ENCODE measurements at regions not wholly inside any gene's neighbourhood (a gene's known extent, or its start where the extent isn't known, plus 50 kb on each side); places are given as distances from the start of the nearest gene placed in this dataset.
"Not testable (repeated sequence)": the region's sequence is repeated elsewhere in the genome, so short reads cannot be mapped to it uniquely, and the experiment has no call there.

DNA sequence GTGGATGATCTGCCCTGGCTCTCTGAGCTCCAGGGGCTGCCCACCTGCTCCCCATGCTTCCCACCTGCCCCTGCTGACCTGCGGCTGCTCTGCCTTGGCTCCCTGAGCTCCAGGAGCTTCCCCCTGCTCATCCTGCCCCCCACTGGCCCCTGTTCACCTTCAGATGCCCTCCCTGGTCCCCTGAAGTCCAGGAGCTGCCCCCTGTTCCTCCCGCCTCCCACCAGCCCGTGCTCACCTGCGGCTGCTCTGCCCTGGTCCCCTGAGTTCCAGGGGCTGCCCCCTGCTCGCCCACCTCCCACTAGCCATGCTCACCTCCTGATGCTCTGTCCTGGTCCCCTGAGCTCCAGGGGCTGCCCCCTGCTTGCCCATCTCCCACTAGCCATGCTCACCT is 219.7 kb downstream of the TMEM121 start:
- H3K9me3 ChIP-seq (ENCODE audit: low read depth, low read length, poor library complexity, severe bottlenecking) = no peaks in the 10 kb centered on the region
- H3K4me3 ChIP-seq (ENCODE audit: low read depth, low read length, poor library complexity, severe bottlenecking) = no peak overlapping the region
- DNase-seq (ENCODE audit: low spot score) = no peak
- no peaks in the 10 kb centered on the region for H3K27me3 ChIP-seq (replicated peaks; ENCODE audit: insufficient read depth, low read depth, low read length, poor library complexity)
- CTCF ChIA-PET = interaction anchor here (0.5 kb wide), 1 partner anchor 23 kb away, joined by 3 read pairs; no protein-coding TSS in a partner anchor
- H3K36me3 ChIP-seq (ENCODE audit: insufficient read depth, low read length, poor library complexity, severe bottlenecking) = no peaks in the 10 kb centered on the region
- intact Hi-C loops (cut with micrococcal nuclease; ENCODE audit: unreplicated experiment) = no loop called here
- POLR2A ChIA-PET (ENCODE audit: low non-redundant PET) = no interaction called here
- no peaks in the 10 kb centered on the region for H3K4me1 ChIP-seq (ENCODE audit: insufficient read depth, low read length, poor library complexity, severe bottlenecking)
- no TSS peak for BruUV-seq (replicated peaks)
- H3K27ac ChIP-seq (ENCODE audit: low read depth, low read length, poor library complexity, severe bottlenecking) = no peak overlapping the region
- no peak for TF ChIP-seq EZH2 (IDR thresholded peaks at IDR 0.05; ENCODE audit: borderline replicate concordance, low read depth, low read length, poor library complexity, severe bottlenecking)
- TF ChIP-seq, protein P1, sequence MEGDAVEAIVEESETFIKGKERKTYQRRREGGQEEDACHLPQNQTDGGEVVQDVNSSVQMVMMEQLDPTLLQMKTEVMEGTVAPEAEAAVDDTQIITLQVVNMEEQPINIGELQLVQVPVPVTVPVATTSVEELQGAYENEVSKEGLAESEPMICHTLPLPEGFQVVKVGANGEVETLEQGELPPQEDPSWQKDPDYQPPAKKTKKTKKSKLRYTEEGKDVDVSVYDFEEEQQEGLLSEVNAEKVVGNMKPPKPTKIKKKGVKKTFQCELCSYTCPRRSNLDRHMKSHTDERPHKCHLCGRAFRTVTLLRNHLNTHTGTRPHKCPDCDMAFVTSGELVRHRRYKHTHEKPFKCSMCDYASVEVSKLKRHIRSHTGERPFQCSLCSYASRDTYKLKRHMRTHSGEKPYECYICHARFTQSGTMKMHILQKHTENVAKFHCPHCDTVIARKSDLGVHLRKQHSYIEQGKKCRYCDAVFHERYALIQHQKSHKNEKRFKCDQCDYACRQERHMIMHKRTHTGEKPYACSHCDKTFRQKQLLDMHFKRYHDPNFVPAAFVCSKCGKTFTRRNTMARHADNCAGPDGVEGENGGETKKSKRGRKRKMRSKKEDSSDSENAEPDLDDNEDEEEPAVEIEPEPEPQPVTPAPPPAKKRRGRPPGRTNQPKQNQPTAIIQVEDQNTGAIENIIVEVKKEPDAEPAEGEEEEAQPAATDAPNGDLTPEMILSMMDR (conservative IDR thresholded peaks at IDR 0.05; ENCODE audit: low read depth, low read length) = no peak

DNA sequence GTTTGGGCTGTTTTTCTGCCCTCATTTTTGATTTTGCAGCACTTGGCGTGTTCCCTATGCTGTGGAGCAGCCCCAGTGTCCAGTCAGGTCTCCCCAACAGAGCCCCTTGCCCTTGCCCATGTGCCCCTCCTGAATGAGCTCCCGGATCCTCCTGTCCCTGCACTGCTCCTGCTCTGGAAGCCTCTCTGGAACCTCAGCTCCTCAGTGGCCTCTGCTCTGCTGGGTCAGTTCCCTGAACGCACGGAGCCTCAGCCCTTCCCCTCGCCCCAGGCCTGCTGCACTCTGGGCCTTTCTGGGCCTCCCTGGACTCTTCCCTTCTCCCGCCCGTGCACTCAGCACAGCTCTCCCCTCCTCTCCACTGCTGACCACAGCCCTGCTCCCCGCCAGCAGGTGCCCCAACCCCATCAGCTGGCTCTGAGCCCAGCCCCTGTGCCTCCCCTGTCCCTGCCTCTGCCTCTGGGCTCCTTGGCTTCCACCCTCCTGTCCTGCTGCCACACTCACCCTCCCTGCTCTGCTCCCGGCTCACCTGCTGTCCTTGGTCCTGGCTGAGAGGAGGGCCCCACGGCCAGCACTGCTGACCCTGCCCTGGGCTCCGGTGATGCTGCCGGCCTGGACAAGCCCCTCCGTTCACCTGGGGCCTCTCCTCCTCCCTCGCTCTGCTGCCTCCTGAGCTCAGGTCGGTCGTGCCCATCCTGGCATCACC is 220.6 kb downstream of the TMEM121 start:
- H3K9me3 ChIP-seq (ENCODE audit: low read depth, low read length, poor library complexity, severe bottlenecking); CTCF ChIA-PET; DNase-seq (ENCODE audit: low spot score); H3K27ac ChIP-seq (ENCODE audit: low read depth, low read length, poor library complexity, severe bottlenecking); H3K36me3 ChIP-seq (ENCODE audit: insufficient read depth, low read length, poor library complexity, severe bottlenecking); H3K4me3 ChIP-seq (ENCODE audit: low read depth, low read length, poor library complexity, severe bottlenecking); BruUV-seq (replicated peaks); POLR2A ChIA-PET (ENCODE audit: low non-redundant PET); H3K27me3 ChIP-seq (replicated peaks; ENCODE audit: insufficient read depth, low read depth, low read length, poor library complexity); intact Hi-C loops (cut with micrococcal nuclease; ENCODE audit: unreplicated experiment); H3K4me1 ChIP-seq (ENCODE audit: insufficient read depth, low read length, poor library complexity, severe bottlenecking): not testable (repeated sequence)

DNA sequence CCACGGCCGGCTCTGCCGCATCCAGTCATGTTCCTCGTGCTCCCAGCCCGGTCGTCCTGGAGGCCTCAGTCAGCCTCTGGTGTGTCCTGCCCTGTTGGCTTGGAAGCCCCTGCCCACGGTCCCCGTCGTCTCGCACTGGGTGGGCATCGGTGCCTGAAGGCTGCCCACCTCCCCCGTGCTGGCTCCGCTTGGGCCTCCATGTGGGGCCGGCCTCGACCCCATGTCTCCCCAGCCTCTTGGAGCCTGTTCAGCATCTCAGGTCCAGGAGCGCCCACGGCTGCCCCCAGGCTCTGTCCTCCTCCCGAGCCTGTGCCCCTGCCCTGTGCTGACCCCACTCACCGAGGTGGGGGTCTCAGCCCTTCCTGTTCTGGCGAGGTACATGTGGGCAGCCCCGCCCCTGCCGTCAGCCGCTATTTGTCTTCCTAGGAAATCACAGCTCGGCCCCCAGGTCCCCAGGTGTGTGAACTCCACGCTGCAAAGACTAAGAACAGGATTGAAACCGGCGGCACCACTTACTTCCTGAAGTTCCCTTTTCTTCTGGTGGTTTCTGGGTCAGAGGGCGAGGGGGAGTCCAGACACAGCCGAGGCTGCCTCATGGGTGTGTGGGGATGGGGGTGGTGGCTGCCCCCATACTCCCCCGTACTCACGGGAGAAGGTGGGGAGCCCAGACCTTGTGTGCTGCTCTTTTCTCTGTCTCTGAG is 221.3 kb downstream of the TMEM121 start:
- H3K27me3 ChIP-seq (replicated peaks; ENCODE audit: insufficient read depth, low read depth, low read length, poor library complexity); H3K36me3 ChIP-seq (ENCODE audit: insufficient read depth, low read length, poor library complexity, severe bottlenecking); intact Hi-C loops (cut with micrococcal nuclease; ENCODE audit: unreplicated experiment); BruUV-seq (replicated peaks); DNase-seq (ENCODE audit: low spot score); H3K4me1 ChIP-seq (ENCODE audit: insufficient read depth, low read length, poor library complexity, severe bottlenecking); CTCF ChIA-PET; H3K4me3 ChIP-seq (ENCODE audit: low read depth, low read length, poor library complexity, severe bottlenecking); H3K27ac ChIP-seq (ENCODE audit: low read depth, low read length, poor library complexity, severe bottlenecking); H3K9me3 ChIP-seq (ENCODE audit: low read depth, low read length, poor library complexity, severe bottlenecking); POLR2A ChIA-PET (ENCODE audit: low non-redundant PET): not testable (repeated sequence)

DNA sequence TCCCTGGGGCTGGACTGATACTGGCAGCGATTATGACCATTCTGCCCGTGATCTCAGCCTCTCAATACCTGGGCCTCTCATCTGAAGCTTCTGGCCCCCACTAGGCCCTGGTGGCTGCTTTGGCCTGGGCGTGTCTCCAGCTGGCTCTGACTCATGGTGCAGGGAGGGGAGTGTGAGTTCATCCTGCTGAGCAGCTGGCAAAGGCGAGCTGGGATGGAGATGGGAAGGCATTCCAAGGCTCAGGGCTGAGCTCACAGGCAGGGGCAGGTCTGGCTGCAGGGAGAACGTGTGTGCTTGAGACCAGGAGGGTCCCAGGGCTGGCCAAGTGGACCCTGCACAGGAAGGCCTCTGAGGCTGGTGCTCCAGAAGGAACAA is 221.8 kb downstream of the TMEM121 start:
- H3K4me3 ChIP-seq (ENCODE audit: low read depth, low read length, poor library complexity, severe bottlenecking) = no peak overlapping the region
- H3K4me1 ChIP-seq (ENCODE audit: insufficient read depth, low read length, poor library complexity, severe bottlenecking) = no peaks in the 10 kb centered on the region
- H3K36me3 ChIP-seq (ENCODE audit: insufficient read depth, low read length, poor library complexity, severe bottlenecking) = no peaks in the 10 kb centered on the region
- H3K9me3 ChIP-seq (ENCODE audit: low read depth, low read length, poor library complexity, severe bottlenecking) = no peaks in the 10 kb centered on the region
- no peak for TF ChIP-seq EZH2 (IDR thresholded peaks at IDR 0.05; ENCODE audit: borderline replicate concordance, low read depth, low read length, poor library complexity, severe bottlenecking)
- TF ChIP-seq, protein P1 (conservative IDR thresholded peaks at IDR 0.05; ENCODE audit: low read depth, low read length) = no peak
- peak; percentile 14 for DNase-seq (ENCODE audit: low spot score)
- BruUV-seq (replicated peaks) = no TSS peak
- intact Hi-C loops (cut with micrococcal nuclease; ENCODE audit: unreplicated experiment) = no loop called here
- ChIA-PET CTCF (no interaction called here), POLR2A (ENCODE audit: low non-redundant PET) (no interaction called here)
- no peaks in the 10 kb centered on the region for H3K27me3 ChIP-seq (replicated peaks; ENCODE audit: insufficient read depth, low read depth, low read length, poor library complexity)
- H3K27ac ChIP-seq (ENCODE audit: low read depth, low read length, poor library complexity, severe bottlenecking) = no peak overlapping the region

DNA sequence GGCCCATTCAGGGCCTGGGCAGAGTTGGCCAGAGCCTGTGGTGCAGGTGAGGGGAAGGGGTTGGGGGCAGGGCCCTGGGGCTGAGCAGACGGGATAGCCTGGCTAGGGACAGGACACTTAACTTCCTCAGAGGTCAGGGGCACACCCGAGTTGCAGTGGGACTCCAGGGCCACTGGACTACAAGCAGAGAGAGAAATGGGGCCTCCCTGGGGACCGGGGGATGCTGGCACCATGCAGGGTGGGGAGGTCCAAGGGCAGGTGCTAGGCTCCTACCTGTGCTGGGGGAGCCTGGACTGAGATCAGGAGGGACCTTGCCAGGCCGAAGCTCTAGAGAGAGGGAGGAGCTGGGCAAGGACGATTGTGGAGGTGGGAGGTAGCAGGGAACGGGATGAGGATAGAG is 222.3 kb downstream of the TMEM121 start:
- CTCF ChIA-PET; H3K4me1 ChIP-seq (ENCODE audit: insufficient read depth, low read length, poor library complexity, severe bottlenecking); H3K36me3 ChIP-seq (ENCODE audit: insufficient read depth, low read length, poor library complexity, severe bottlenecking); H3K27me3 ChIP-seq (replicated peaks; ENCODE audit: insufficient read depth, low read depth, low read length, poor library complexity); DNase-seq (ENCODE audit: low spot score); H3K9me3 ChIP-seq (ENCODE audit: low read depth, low read length, poor library complexity, severe bottlenecking); H3K4me3 ChIP-seq (ENCODE audit: low read depth, low read length, poor library complexity, severe bottlenecking); intact Hi-C loops (cut with micrococcal nuclease; ENCODE audit: unreplicated experiment); BruUV-seq (replicated peaks); POLR2A ChIA-PET (ENCODE audit: low non-redundant PET): not testable (repeated sequence)
- H3K27ac ChIP-seq (ENCODE audit: low read depth, low read length, poor library complexity, severe bottlenecking) = peak overlapping the region; percentile 70

DNA sequence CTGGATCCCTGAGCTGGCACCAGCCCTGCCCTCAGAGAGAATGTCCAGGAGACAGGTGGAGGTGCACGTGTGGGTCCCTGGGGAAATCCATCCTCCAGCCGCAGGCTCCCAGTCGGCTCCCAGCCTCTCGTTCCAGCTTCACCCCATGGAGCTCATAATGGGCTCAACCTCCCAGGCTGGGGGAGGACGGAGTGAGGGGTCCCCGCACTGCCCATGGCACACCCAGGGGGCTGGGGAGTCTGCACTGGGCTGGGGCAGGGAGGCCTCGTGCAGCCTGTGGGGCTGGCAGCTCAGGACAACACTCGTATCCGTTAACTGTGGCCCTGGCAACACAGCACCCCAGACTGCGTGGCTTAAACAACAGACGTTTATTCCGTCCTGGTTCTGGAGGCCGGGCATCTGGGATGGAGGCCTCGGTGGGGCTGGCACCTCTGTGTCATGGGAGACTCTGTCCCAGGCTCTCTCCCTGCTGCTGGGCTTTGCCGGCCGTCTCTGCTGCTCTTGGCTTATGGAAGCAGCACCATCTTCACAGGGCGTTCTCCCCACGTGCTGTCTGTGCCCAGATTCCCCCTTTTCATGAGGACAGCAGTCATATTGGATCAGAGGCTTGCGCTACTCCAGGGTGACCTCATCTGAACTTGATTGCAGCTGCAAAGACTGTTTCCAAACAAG is 223.6 kb downstream of the TMEM121 start:
- H3K4me1 ChIP-seq (ENCODE audit: insufficient read depth, low read length, poor library complexity, severe bottlenecking); H3K4me3 ChIP-seq (ENCODE audit: low read depth, low read length, poor library complexity, severe bottlenecking); intact Hi-C loops (cut with micrococcal nuclease; ENCODE audit: unreplicated experiment); H3K27me3 ChIP-seq (replicated peaks; ENCODE audit: insufficient read depth, low read depth, low read length, poor library complexity); POLR2A ChIA-PET (ENCODE audit: low non-redundant PET); H3K9me3 ChIP-seq (ENCODE audit: low read depth, low read length, poor library complexity, severe bottlenecking); CTCF ChIA-PET; DNase-seq (ENCODE audit: low spot score); BruUV-seq (replicated peaks); H3K27ac ChIP-seq (ENCODE audit: low read depth, low read length, poor library complexity, severe bottlenecking); H3K36me3 ChIP-seq (ENCODE audit: insufficient read depth, low read length, poor library complexity, severe bottlenecking): not testable (repeated sequence)
